Glutamatergic neuron (in vitro differentiated cells): ENCODE measurements at regions not wholly inside any gene's neighbourhood (a gene's known extent, or its start where the extent isn't known, plus 50 kb on each side); places are given as distances from the start of the nearest gene placed in this dataset.

Source experiments
- DNase-seq: peaks from one replicate; pipeline ENCODE4 v3.0.0; 2022
- H3K27ac Mint-ChIP-seq: one replicate; pipeline ENCODE4 v1.8.0; 2020; ENCODE audit warnings: mild to moderate bottlenecking, mixed read lengths, inconsistent platforms; ENCODE audit not compliant: unreplicated experiment
- H3K27me3 Mint-ChIP-seq: one replicate; pipeline ENCODE4 v1.8.0; 2020; ENCODE audit warnings: mild to moderate bottlenecking, moderate library complexity, mixed read lengths, inconsistent platforms; ENCODE audit not compliant: unreplicated experiment
- H3K36me3 Mint-ChIP-seq: one replicate; pipeline ENCODE4 v1.8.0; 2020; ENCODE audit warnings: mild to moderate bottlenecking, mixed read lengths, inconsistent platforms; ENCODE audit not compliant: unreplicated experiment
- H3K4me1 Mint-ChIP-seq: one replicate; pipeline ENCODE4 v1.8.0; 2020; ENCODE audit warnings: mild to moderate bottlenecking, low read depth, mixed read lengths, inconsistent platforms; ENCODE audit not compliant: unreplicated experiment
- H3K4me3 Mint-ChIP-seq: one replicate; pipeline ENCODE4 v1.8.0; 2020; ENCODE audit warnings: mild to moderate bottlenecking, mixed read lengths, inconsistent platforms; ENCODE audit not compliant: unreplicated experiment
- H3K9me3 Mint-ChIP-seq: one replicate; pipeline ENCODE4 v1.8.0; 2020; ENCODE audit warnings: mild to moderate bottlenecking, moderate library complexity, mixed read lengths, inconsistent platforms; ENCODE audit not compliant: unreplicated experiment
- TF ChIP-seq, protein P1 (sequence below): fragments of 200-600 bp; sonication (generic); IDR thresholded peaks from one replicate; pipeline ENCODE4 v1.5.0; 2021; ENCODE audit not compliant: partially characterized antibody, unreplicated experiment

DNA sequence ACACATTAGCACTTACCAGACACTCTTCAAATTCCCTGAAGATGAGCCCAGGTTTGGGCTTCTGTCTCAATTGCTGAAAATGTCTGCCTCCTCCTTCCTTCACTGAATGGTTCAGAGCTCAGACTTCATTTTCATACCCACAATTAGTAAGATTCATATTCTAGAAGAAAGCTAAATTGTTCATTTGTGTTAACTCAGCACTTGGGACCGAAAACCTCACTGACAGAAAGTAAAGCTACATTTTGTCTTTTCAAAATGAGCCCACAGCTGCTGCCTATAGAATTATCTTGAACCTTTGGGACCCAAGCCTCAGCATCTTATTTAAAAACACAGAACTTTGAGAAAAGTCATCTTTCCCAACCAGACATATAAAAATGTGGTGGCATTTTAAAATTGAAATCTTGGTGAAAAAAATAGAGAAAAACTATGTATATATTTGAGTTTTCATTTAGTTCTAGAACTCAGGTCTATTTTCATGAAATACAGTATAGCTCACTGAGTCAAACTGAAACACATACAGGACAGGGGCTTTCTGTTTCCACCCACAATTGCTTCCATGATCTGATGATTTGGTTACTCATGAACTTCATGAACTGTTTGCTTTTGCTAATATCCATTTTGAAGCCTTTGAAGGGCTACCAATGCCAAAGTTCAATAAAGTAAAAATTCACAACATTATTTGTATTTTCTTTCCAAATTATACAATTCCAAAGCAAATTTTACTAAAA lies 119.1 kb upstream of the PFKP start:
- Mint-ChIP-seq H3K9me3 (peaks cover 1% of the 10 kb centered on the region), H3K36me3 (peaks cover 4% of the 10 kb centered on the region), H3K27me3 (peaks cover 2% of the 10 kb centered on the region), H3K27ac (no peak overlapping the region), H3K4me3 (no peak overlapping the region), H3K4me1 (peaks cover 4% of the 10 kb centered on the region)
- TF ChIP-seq, protein P1, sequence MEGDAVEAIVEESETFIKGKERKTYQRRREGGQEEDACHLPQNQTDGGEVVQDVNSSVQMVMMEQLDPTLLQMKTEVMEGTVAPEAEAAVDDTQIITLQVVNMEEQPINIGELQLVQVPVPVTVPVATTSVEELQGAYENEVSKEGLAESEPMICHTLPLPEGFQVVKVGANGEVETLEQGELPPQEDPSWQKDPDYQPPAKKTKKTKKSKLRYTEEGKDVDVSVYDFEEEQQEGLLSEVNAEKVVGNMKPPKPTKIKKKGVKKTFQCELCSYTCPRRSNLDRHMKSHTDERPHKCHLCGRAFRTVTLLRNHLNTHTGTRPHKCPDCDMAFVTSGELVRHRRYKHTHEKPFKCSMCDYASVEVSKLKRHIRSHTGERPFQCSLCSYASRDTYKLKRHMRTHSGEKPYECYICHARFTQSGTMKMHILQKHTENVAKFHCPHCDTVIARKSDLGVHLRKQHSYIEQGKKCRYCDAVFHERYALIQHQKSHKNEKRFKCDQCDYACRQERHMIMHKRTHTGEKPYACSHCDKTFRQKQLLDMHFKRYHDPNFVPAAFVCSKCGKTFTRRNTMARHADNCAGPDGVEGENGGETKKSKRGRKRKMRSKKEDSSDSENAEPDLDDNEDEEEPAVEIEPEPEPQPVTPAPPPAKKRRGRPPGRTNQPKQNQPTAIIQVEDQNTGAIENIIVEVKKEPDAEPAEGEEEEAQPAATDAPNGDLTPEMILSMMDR: no peak
- DNase-seq: no peak

DNA sequence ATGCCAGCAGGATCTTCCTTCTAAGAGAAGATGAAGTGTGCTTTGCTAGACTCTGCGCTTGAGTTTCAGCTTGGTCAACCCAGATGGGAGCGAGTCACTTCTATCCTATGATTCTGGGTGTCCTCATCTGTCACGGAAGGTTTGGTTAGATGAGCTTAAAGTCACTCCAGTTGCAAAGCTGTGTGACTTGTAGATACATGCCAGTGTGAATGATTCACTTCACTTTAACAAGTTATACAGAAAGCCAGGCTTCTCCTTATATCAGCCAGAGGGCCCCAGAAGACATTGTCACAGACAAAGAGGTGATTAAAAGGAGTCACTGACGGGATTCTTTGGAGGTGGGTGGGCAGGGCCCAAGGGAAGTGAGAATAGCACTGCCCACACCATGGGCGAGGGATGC lies 122.6 kb upstream of the PFKP start:
- Mint-ChIP-seq H3K27me3 (no peaks in the 10 kb centered on the region), H3K4me3 (no peak overlapping the region), H3K4me1 (peaks cover 4% of the 10 kb centered on the region), H3K27ac (no peak overlapping the region), H3K9me3 (peaks cover 1% of the 10 kb centered on the region), H3K36me3 (peaks cover 4% of the 10 kb centered on the region)
- no peak for DNase-seq
- TF ChIP-seq, protein P1: no peak

DNA sequence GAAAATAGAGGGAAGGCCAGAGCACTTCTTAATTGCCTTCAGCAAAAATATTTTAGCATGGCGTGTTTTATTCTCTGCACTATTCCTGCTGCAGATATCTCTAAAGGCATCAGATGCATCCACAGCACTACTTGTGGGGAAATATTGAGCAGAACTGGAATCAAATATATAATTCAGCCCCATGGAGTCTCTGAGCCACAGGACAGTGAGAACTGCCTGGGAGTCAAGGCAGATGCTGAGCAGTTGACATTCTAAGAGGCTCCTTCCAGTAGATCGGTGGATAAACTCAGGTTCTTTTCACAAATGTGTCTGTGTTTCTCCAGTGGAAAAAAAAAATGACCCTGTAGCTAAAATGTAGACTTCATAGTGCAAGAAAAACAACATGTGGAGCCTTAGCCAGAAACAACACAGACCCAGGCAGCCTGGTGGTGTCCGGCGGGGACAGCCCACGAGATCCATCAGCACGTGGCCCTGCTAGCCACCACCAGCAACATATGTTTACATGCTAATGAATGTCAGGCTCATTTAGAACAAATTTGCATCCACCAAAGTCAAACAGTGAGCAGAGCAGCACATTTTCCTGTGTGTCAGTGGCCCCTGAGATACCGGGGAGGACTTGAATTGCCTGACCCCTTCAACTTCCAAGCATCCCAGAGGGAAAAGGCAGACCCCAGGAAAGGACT lies 123.3 kb upstream of the PFKP start:
- Mint-ChIP-seq H3K36me3 (peaks cover 4% of the 10 kb centered on the region), H3K27me3 (no peaks in the 10 kb centered on the region)
- DNase-seq: no peak

DNA sequence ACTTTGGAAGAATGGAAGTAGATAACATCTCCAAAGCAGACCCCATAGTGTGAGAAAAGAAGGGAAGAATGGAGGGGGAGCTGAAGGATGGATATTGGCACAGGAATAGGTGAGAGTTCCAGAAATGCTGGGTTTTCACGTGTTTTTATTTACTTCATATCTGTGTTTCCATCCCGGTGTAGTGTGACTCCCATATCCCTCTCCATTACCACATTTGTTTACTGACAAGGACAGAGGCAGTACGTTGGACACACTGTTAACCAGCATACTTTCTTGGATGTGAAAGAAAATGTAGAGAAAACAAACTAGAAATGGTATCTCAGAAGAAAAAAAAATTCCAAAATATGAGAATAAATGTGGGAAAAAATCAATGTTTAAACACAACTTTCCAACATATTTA lies 124.4 kb upstream of the PFKP start:
- TF ChIP-seq, protein P1: no peak

More for the DNA sequence above, 123.3 kb upstream of the PFKP start:
- Mint-ChIP-seq H3K27ac (no peak overlapping the region), H3K4me1 (peaks cover 4% of the 10 kb centered on the region), H3K4me3 (no peak overlapping the region), H3K9me3 (peaks cover 1% of the 10 kb centered on the region)
- TF ChIP-seq, protein P1: no peak

DNA sequence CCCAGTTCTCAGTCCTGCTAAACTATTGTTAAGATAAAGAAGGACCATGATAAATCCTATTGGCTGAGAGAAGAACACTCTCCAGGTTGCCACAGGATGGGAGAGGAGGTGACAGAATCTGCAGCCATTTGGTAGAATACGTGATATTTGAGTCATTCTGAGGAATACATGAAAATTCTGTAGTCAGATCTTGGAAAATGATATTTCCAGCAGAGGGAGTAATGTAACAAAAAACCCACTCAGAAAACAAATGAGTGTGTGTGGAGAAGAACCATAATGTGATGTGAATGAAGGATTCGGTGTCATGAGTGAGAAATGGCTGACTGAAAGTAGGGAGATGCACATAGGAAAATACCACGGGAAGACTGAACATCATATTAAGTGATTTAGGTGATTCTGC lies 128.5 kb upstream of the PFKP start:
- Mint-ChIP-seq H3K36me3 (peaks cover 4% of the 10 kb centered on the region), H3K9me3 (peaks cover 3% of the 10 kb centered on the region), H3K27me3 (no peaks in the 10 kb centered on the region)

More for the DNA sequence above, 124.4 kb upstream of the PFKP start:
- no peaks in the 10 kb centered on the region for H3K27me3 Mint-ChIP-seq
- DNase-seq: no peak
- peaks cover 4% of the 10 kb centered on the region for H3K4me1 Mint-ChIP-seq
- H3K36me3 Mint-ChIP-seq: peaks cover 4% of the 10 kb centered on the region
- H3K4me3 Mint-ChIP-seq: no peak overlapping the region
- no peak overlapping the region for H3K27ac Mint-ChIP-seq
- H3K9me3 Mint-ChIP-seq: peaks cover 3% of the 10 kb centered on the region

More for the DNA sequence above, 128.5 kb upstream of the PFKP start:
- Mint-ChIP-seq H3K4me1 (peaks cover 10% of the 10 kb centered on the region), H3K27ac (no peak overlapping the region), H3K4me3 (no peak overlapping the region)
- TF ChIP-seq, protein P1: no peak
- DNase-seq: no peak
